Endothelial cell of umbilical vein (primary cell): ENCODE measurements at regions not wholly inside any gene's neighbourhood (a gene's known extent, or its start where the extent isn't known, plus 50 kb on each side); places are given as distances from the start of the nearest gene placed in this dataset.

Experiments used
- BruUV-seq: library from RNA; stranded (reverse); fragments of 400-500 nt; replicated peaks from 2 replicates; lab custom pipeline; 2021; lab: Mats Ljungman, UMichigan
- CTCF ChIA-PET: fragments of 300-600, 350-600 bp; sonication (Branson Sonifier 250); formaldehyde crosslinking; loops from one replicate; lab custom pipeline; 2021; ENCODE audit warnings: antibody characterized with exemption, inconsistent platforms; lab: Charles Lee
- POLR2A ChIA-PET: fragments of 300-600, 350-600 bp; sonication (Branson Sonifier 250); formaldehyde crosslinking; loops from one replicate; lab custom pipeline; 2021; ENCODE audit warnings: antibody characterized with exemption, inconsistent platforms; lab: Charles Lee
- DNase-seq: peaks from one replicate; pipeline ENCODE4 v3.0.0-alpha.2; 2011; ENCODE audit warnings: low read depth, low spot score
- FAIRE-seq: peaks from 2 replicates; lab custom pipeline; 2011; peaks lifted over from hg19 to GRCh38; lab: Jason Lieb, UNC
- H2AFZ ChIP-seq: 2 replicates; pipeline ENCODE4 v1.6.0; 2012; ENCODE audit warnings: low read depth, low read length, control low read depth, inconsistent platforms
- H3K27ac ChIP-seq: 2 replicates; pipeline ENCODE4 v1.5.1; 2011; ENCODE audit warnings: low read depth, mild to moderate bottlenecking, control low read depth, low read length, moderate library complexity; ENCODE audit not compliant: insufficient read depth
- H3K27me3 ChIP-seq, 2 experiments: 2 replicates each; pipeline versions ENCODE4 v1.6.0 to v1.6.1; 2011; ENCODE audit warnings: low read length in 2 of 2, mixed read lengths in 1 of 2; ENCODE audit not compliant: control insufficient read depth in 2 of 2, insufficient read depth in 2 of 2
- H3K36me3 ChIP-seq, 2 experiments: 2 replicates in 1 of 2; 3 replicates in 1 of 2; pipeline ENCODE4 v1.5.1; 2011; ENCODE audit warnings: low read length in 2 of 2, mild to moderate bottlenecking in 1 of 2, moderate library complexity in 1 of 2; ENCODE audit not compliant: control insufficient read depth in 2 of 2, insufficient read depth in 2 of 2; ENCODE audit errors: extremely low read depth in 1 of 2
- H3K4me1 ChIP-seq: 3 replicates; pipeline ENCODE4 v1.5.1; 2011; ENCODE audit warnings: mild to moderate bottlenecking, low read length; ENCODE audit not compliant: control insufficient read depth, insufficient read depth; ENCODE audit errors: extremely low read depth
- H3K4me2 ChIP-seq: 2 replicates; pipeline ENCODE4 v1.6.1; 2011; ENCODE audit warnings: low read length, control low read depth, mixed read lengths; ENCODE audit not compliant: insufficient read depth
- H3K4me3 ChIP-seq, 3 experiments: fragments of 200-600 bp in 1 of 3; sonication (generic), shearing (Covaris generic) in 1 of 3; replicated peaks in 1 of 3; 2 replicates each; pipeline ENCODE4 v1.5.1; 2011 to 2016; ENCODE audit warnings: control low read depth in 3 of 3, low read length in 3 of 3, mild to moderate bottlenecking in 2 of 3, inconsistent platforms in 1 of 3, low read depth in 1 of 3, moderate library complexity in 1 of 3; ENCODE audit not compliant: insufficient read depth in 1 of 3
- H3K79me2 ChIP-seq: 2 replicates; pipeline ENCODE4 v1.6.0; 2012; ENCODE audit warnings: low read length, inconsistent platforms; ENCODE audit not compliant: control insufficient read depth, insufficient read depth
- H3K9ac ChIP-seq: replicated peaks from 2 replicates; pipeline ENCODE3; 2011; ENCODE audit warnings: low read length, control low read depth; ENCODE audit not compliant: insufficient read depth; ENCODE audit errors: extremely low read depth
- H3K9me1 ChIP-seq: replicated peaks from 3 replicates; pipeline ENCODE4 v1.6.0; 2011; ENCODE audit warnings: mild to moderate bottlenecking, low read length; ENCODE audit not compliant: control insufficient read depth, insufficient read depth; ENCODE audit errors: extremely low read depth
- H3K9me3 ChIP-seq: replicated peaks from 2 replicates; pipeline ENCODE4 v1.5.1; 2012; ENCODE audit warnings: low read length, inconsistent platforms; ENCODE audit not compliant: control insufficient read depth, insufficient read depth
- H4K20me1 ChIP-seq: replicated peaks from 2 replicates; pipeline ENCODE3; 2011; ENCODE audit warnings: mild to moderate bottlenecking, low read length; ENCODE audit not compliant: control insufficient read depth, insufficient read depth; ENCODE audit errors: extremely low read depth
- EZH2 ChIP-seq: IDR thresholded peaks from 2 replicates; pipeline ENCODE4 v1.6.1; 2012; ENCODE audit warnings: borderline replicate concordance, low read depth, mild to moderate bottlenecking, moderate library complexity, low read length, inconsistent platforms; ENCODE audit not compliant: severe bottlenecking
- FOS ChIP-seq: IDR thresholded peaks from 2 replicates; pipeline ENCODE4 v1.6.1; 2011; ENCODE audit warnings: mild to moderate bottlenecking, low read length, moderate library complexity, borderline replicate concordance; ENCODE audit not compliant: insufficient read depth
- GATA2 ChIP-seq: IDR thresholded peaks from 2 replicates; pipeline ENCODE4 v1.7.0; 2011; ENCODE audit warnings: low read depth, mild to moderate bottlenecking, moderate library complexity, mixed read lengths, low read length; ENCODE audit not compliant: insufficient read length, insufficient read depth
- JUN ChIP-seq: IDR thresholded peaks from 2 replicates; pipeline ENCODE4 v1.6.1; 2011; ENCODE audit warnings: borderline replicate concordance, low read depth; ENCODE audit not compliant: insufficient read length, insufficient read depth
- MAX ChIP-seq: IDR thresholded peaks from 2 replicates; pipeline ENCODE4 v1.6.1; 2011; ENCODE audit not compliant: insufficient read depth, insufficient read length
- MYC ChIP-seq: IDR thresholded peaks from one replicate; pipeline ENCODE4 v1.6.1; 2011; ENCODE audit warnings: mild to moderate bottlenecking, low read depth, low read length
- POLR2A ChIP-seq: IDR thresholded peaks from 2 replicates; pipeline ENCODE4 v1.6.1; 2012; ENCODE audit warnings: low read depth, mild to moderate bottlenecking, control low read depth, low read length
- POLR2AphosphoS5 ChIP-seq: IDR thresholded peaks from 2 replicates; pipeline ENCODE4 v1.6.1; 2012; ENCODE audit warnings: low read depth, mild to moderate bottlenecking, control low read depth, low read length, moderate library complexity; ENCODE audit not compliant: insufficient read depth
- dilution Hi-C: fragments of 300-500 bp; cut with MboI; formaldehyde crosslinking; loops from one replicate; pipeline ENCODE4 v1.15.0; 2019; ENCODE audit warnings: low sequenced_read_pairs; ENCODE audit not compliant: extremely low pct_ligation_motif_present
- intact Hi-C: fragments of 100-400 bp; cut with micrococcal nuclease; formaldehyde crosslinking; loops from one replicate; pipeline ENCODE4 v1.10.0; 2022
- TF ChIP-seq, protein P1 (sequence below), 2 donors: IDR thresholded peaks; 1 replicate in 1 of 2; 2 replicates in 1 of 2; pipeline ENCODE4 v1.5.1; 2011; ENCODE audit warnings: low read length in 2 of 2, mild to moderate bottlenecking in 2 of 2, moderate library complexity in 2 of 2, control low read depth in 1 of 2, inconsistent platforms in 1 of 2, low read depth in 1 of 2; ENCODE audit not compliant: insufficient read depth in 1 of 2; ENCODE audit errors: extremely low read depth in 1 of 2

- dilution Hi-C loops: no loop called here
- Histone ChIP-seq H2AFZ (no peak overlapping the region), H3K36me3 (no peaks in the 10 kb centered on the region), H3K9ac (no peak overlapping the region), H3K9me1 (no peaks in the 10 kb centered on the region), H4K20me1 (no peaks in the 10 kb centered on the region), H3K4me1 (no peaks in the 10 kb centered on the region), H3K9me3 (no peaks in the 10 kb centered on the region), H3K27me3 (no peaks in the 10 kb centered on the region), H3K27ac (no peak overlapping the region), H3K79me2 (no peaks in the 10 kb centered on the region), H3K4me2 (no peak overlapping the region), H3K4me3 (no peak overlapping the region)
- CTCF ChIA-PET: no interaction called here
- FAIRE-seq (no peak), DNase-seq (no peak)
- intact Hi-C loops: no loop called here
- BruUV-seq: no TSS peak
- TF ChIP-seq EZH2 (no peak), FOS (no peak), MYC (no peak), JUN (no peak), POLR2AphosphoS5 (no peak), MAX (no peak), GATA2 (no peak), POLR2A (no peak)
- TF ChIP-seq, protein P1, sequence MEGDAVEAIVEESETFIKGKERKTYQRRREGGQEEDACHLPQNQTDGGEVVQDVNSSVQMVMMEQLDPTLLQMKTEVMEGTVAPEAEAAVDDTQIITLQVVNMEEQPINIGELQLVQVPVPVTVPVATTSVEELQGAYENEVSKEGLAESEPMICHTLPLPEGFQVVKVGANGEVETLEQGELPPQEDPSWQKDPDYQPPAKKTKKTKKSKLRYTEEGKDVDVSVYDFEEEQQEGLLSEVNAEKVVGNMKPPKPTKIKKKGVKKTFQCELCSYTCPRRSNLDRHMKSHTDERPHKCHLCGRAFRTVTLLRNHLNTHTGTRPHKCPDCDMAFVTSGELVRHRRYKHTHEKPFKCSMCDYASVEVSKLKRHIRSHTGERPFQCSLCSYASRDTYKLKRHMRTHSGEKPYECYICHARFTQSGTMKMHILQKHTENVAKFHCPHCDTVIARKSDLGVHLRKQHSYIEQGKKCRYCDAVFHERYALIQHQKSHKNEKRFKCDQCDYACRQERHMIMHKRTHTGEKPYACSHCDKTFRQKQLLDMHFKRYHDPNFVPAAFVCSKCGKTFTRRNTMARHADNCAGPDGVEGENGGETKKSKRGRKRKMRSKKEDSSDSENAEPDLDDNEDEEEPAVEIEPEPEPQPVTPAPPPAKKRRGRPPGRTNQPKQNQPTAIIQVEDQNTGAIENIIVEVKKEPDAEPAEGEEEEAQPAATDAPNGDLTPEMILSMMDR (IDR thresholded peaks at IDR 0.05; ENCODE audit: extremely low read depth in 1 of 2, insufficient read depth in 1 of 2, low read depth in 1 of 2, low read length in 2 of 2): no peak
- POLR2A ChIA-PET: no interaction called here
These were observed 301.1 kb downstream of the ABCC12 start for GRCh38 chr16:47854737-47855136.
